GM12878 (cell line): ENCODE measurements at regions not wholly inside any gene's neighbourhood (a gene's known extent, or its start where the extent isn't known, plus 50 kb on each side); places are given as distances from the start of the nearest gene placed in this dataset.

Source experiments
- ATAC-seq: fragments of 200-7000 bp; cut with Tn5 transposase; 3 replicates; pipeline ENCODE4 v1.9.1; 2020; ENCODE audit warnings: mild to moderate bottlenecking, moderate library complexity
- BruUV-seq: library from RNA; stranded (reverse); fragments of 400-500 nt; replicated peaks from 2 replicates; lab custom pipeline; 2021; lab: Mats Ljungman, UMichigan
- CTCF ChIA-PET: fragments of 300-600 bp; sonication (Branson Sonifier 250); formaldehyde crosslinking; extraction: SDS; loops from one replicate; lab custom pipeline; 2021; ENCODE audit warnings: inconsistent platforms; lab: Yijun Ruan, JAX
- POLR2A ChIA-PET: fragments of 350-600 bp; formaldehyde crosslinking; extraction: SDS; loops from one replicate; lab custom pipeline; 2021; ENCODE audit warnings: inconsistent platforms; lab: Charles Lee
- RAD21 ChIA-PET: fragments of 300-600 bp; sonication (Branson Sonifier 250); formaldehyde crosslinking; loops from one replicate; lab custom pipeline; 2023; ENCODE audit warnings: antibody characterized with exemption; ENCODE audit not compliant: unreplicated experiment; lab: Charles Lee
- SMC1A ChIA-PET: fragments of 300-600 bp; sonication (Branson Sonifier 250); formaldehyde crosslinking; loops from one replicate; lab custom pipeline; 2023; ENCODE audit not compliant: unreplicated experiment, uncharacterized antibody; lab: Charles Lee
- DNase-seq: peaks from one replicate; pipeline ENCODE4 v3.0.0-alpha.2; 2011; ENCODE audit warnings: low read depth, low spot score
- FAIRE-seq: peaks from 3 replicates; lab custom pipeline; 2011; peaks lifted over from hg19 to GRCh38; lab: Jason Lieb, UNC
- H2AFZ ChIP-seq: 2 replicates; pipeline ENCODE4 v1.6.0; 2011; ENCODE audit warnings: low read depth, low read length, control low read depth; ENCODE audit not compliant: control insufficient read depth
- H3K27ac ChIP-seq: 2 replicates; pipeline ENCODE4 v1.5.1; 2011; ENCODE audit warnings: control low read depth; ENCODE audit not compliant: control insufficient read depth, insufficient read depth
- H3K27me3 ChIP-seq, 2 experiments: replicated peaks in 1 of 2; 2 replicates each; pipeline versions ENCODE4 v1.6.0 to v1.6.1; 2011; ENCODE audit warnings: low read length in 1 of 2; ENCODE audit not compliant: control insufficient read depth in 2 of 2, insufficient read depth in 2 of 2
- H3K36me3 ChIP-seq, 2 experiments: 2 replicates each; pipeline ENCODE4 v1.5.1; 2011; ENCODE audit warnings: low read length in 1 of 2; ENCODE audit not compliant: control insufficient read depth in 2 of 2, insufficient read depth in 2 of 2
- H3K4me1 ChIP-seq: 2 replicates; pipeline ENCODE4 v1.6.1; 2011; ENCODE audit warnings: mild to moderate bottlenecking, low read length, moderate library complexity, mixed read lengths; ENCODE audit not compliant: control insufficient read depth, insufficient read depth
- H3K4me2 ChIP-seq: 2 replicates; pipeline ENCODE4 v1.6.0; 2011; ENCODE audit warnings: control low read depth; ENCODE audit not compliant: control insufficient read depth, insufficient read depth
- H3K4me3 ChIP-seq: fragments of 200-600 bp; sonication (generic); 2 replicates; pipeline ENCODE4 v1.5.1; 2016
- H3K79me2 ChIP-seq: 2 replicates; pipeline ENCODE4 v1.6.0; 2011; ENCODE audit warnings: low read length; ENCODE audit not compliant: control insufficient read depth, insufficient read depth
- H3K9ac ChIP-seq: 2 replicates; pipeline ENCODE4 v1.8.0; 2011; ENCODE audit warnings: low read length, control low read depth, mixed read lengths; ENCODE audit not compliant: control insufficient read depth, insufficient read depth
- H3K9me3 ChIP-seq: replicated peaks from 3 replicates; pipeline ENCODE4 v1.5.1; 2011; ENCODE audit warnings: mild to moderate bottlenecking, low read length; ENCODE audit not compliant: control insufficient read depth, insufficient read depth
- H4K20me1 ChIP-seq: 2 replicates; pipeline ENCODE4 v1.6.0; 2011; ENCODE audit not compliant: control insufficient read depth, insufficient read depth
- ATF3 ChIP-seq: IDR thresholded peaks from 2 replicates; pipeline ENCODE4 v1.6.1; 2011; ENCODE audit warnings: low read depth, mild to moderate bottlenecking, low read length, moderate library complexity, borderline replicate concordance; ENCODE audit errors: extremely low read depth
- ELK1 ChIP-seq: IDR thresholded peaks from 2 replicates; pipeline ENCODE4 v1.6.1; 2012; ENCODE audit warnings: low read depth, low read length, improper control_type of control experiment
- MYB ChIP-seq: fragments of 150-350 bp; IDR thresholded peaks from 2 replicates; pipeline ENCODE4 v1.6.1; 2014; ENCODE audit warnings: mild to moderate bottlenecking, low read depth, low read length, borderline replicate concordance
- RAD21 ChIP-seq: IDR thresholded peaks from 2 replicates; pipeline ENCODE4 v1.6.1; 2011; ENCODE audit warnings: mild to moderate bottlenecking, low read depth, low read length, moderate library complexity; ENCODE audit not compliant: insufficient read depth
- TCF7 ChIP-seq: IDR thresholded peaks from 2 replicates; pipeline ENCODE4 v1.6.1; 2014; ENCODE audit warnings: antibody characterized with exemption, borderline replicate concordance
- WGBS: methylation state at CpG from one replicate; pipeline ENCODE4 v1.1.6; 2016; ENCODE audit warnings: low lambda C conversion rate; ENCODE audit not compliant: insufficient replicate concordance, insufficient coverage; ENCODE audit errors: missing lambda C conversion rate; 5-methylcytosine and 5-hydroxymethylcytosine counted together
- in situ Hi-C: fragments of 300-500 bp; cut with MboI; formaldehyde crosslinking; loops from 9 replicates; pipeline ENCODE4 v1.14.3; 2018; ENCODE audit warnings: mixed read lengths
- intact Hi-C: fragments of 100-400 bp; cut with micrococcal nuclease; formaldehyde crosslinking; loops from one replicate; pipeline ENCODE4 v1.14.2; 2022; ENCODE audit not compliant: unreplicated experiment

GRCh38 chr12:32947206-32948067 is 50.9 kb upstream of the PKP2 start:
- H3K9ac ChIP-seq, result no peak overlapping the region

More at GRCh38 chr12:32947206-32948067, 50.9 kb upstream of the PKP2 start:
- ChIA-PET POLR2A (no interaction called here), SMC1A (interaction anchor here (0.6 to 0.7 kb wide), 2 partner anchors 53 to 1075 kb away, joined by 3 to 4 read pairs; partner anchors contain the start of gene ALG10), RAD21 (no interaction called here), CTCF (interaction anchor here (0.6 to 1.4 kb wide), 5 partner anchors 96 to 1086 kb away, joined by 3 to 8 read pairs (median 4); partner anchors contain the start of gene YARS2)
- no TSS peak for BruUV-seq
- Histone ChIP-seq H4K20me1 (no peaks in the 10 kb centered on the region), H3K9me3 (no peaks in the 10 kb centered on the region), H3K4me2 (no peak overlapping the region), H2AFZ (no peak overlapping the region), H3K4me3 (no peak overlapping the region), H3K36me3 (no peaks in the 10 kb centered on the region), H3K79me2 (no peaks in the 10 kb centered on the region), H3K4me1 (no peaks in the 10 kb centered on the region), H3K27me3 (no peaks in the 10 kb centered on the region), H3K27ac (no peak overlapping the region)
- 56% methylated on average over 4 of the region's 4 CpGs for WGBS
- no peak for ATAC-seq
- in situ Hi-C loops, result loop anchor here (25.0 kb wide), 1 partner anchor 1065 kb away; the partner anchor contains the start of gene ALG10
- intact Hi-C loops, result no loop called here
- TF ChIP-seq MYB (no peak), RAD21 (0 out of 2 replicates have a peak, but pooled peaks have one; percentile 18), TCF7 (no peak), ATF3 (no peak), ELK1 (no peak)
- no peak for FAIRE-seq
- no peak for DNase-seq
